Choroid plexus epithelial cell (primary cell): ENCODE measurements at regions not wholly inside any gene's neighbourhood (a gene's known extent, or its start where the extent isn't known, plus 50 kb on each side); places are given as distances from the start of the nearest gene placed in this dataset.

ENCODE experiments used
- DNase-seq: peaks from one replicate; pipeline ENCODE4 v3.0.0-alpha.2; 2010; ENCODE audit warnings: low read depth
- H3K4me3 ChIP-seq: 2 replicates; pipeline ENCODE4 v1.5.1; 2011; ENCODE audit warnings: low read depth, mild to moderate bottlenecking, control low read depth, low read length, moderate library complexity
- CTCF ChIP-seq: conservative IDR thresholded peaks from 2 replicates; pipeline ENCODE4 v1.5.1; 2011; ENCODE audit warnings: low read depth, mild to moderate bottlenecking, control low read depth, inconsistent platforms, low read length, moderate library complexity

- H3K4me3 ChIP-seq, result no peak overlapping the region
- no peak for DNase-seq
- no peak for TF ChIP-seq CTCF
These were observed 164.8 kb upstream of the RASA1 start for GRCh38 chr5:87102841-87103240.

GRCh38 chr5:87103616-87104287 is 163.9 kb upstream of the RASA1 start:
- no peak for DNase-seq
- no peak overlapping the region for H3K4me3 ChIP-seq
- TF ChIP-seq CTCF, result no peak

- no peak overlapping the region for H3K4me3 ChIP-seq
- no peak for DNase-seq
- TF ChIP-seq CTCF, result no peak
These were observed 162.1 kb upstream of the RASA1 start for GRCh38 chr5:87105577-87105976.

- H3K4me3 ChIP-seq, result no peak overlapping the region
- no peak for DNase-seq
- no peak for TF ChIP-seq CTCF
These were observed 157.9 kb upstream of the RASA1 start for GRCh38 chr5:87109746-87110145.

GRCh38 chr5:87110721-87111120 is 157.0 kb upstream of the RASA1 start:
- DNase-seq, result no peak
- TF ChIP-seq CTCF, result no peak
- H3K4me3 ChIP-seq, result no peak overlapping the region

GRCh38 chr5:87113861-87114260 is 153.8 kb upstream of the RASA1 start:
- peak; percentile 51 for DNase-seq
- no peak for TF ChIP-seq CTCF
- H3K4me3 ChIP-seq, result no peak overlapping the region

- DNase-seq, result no peak
- no peak overlapping the region for H3K4me3 ChIP-seq
- no peak for TF ChIP-seq CTCF
These were observed 153.1 kb upstream of the RASA1 start for GRCh38 chr5:87114631-87115030.
